COLO668 (cell line): ENCODE measurements at regions not wholly inside any gene's neighbourhood (a gene's known extent, or its start where the extent isn't known, plus 50 kb on each side); places are given as distances from the start of the nearest gene placed in this dataset.

Experiments used
- DNase-seq: peaks from one replicate; lab custom pipeline; 2025; ENCODE audit not compliant: unreplicated experiment; lab: John Stamatoyannopoulos, UW

DNA sequence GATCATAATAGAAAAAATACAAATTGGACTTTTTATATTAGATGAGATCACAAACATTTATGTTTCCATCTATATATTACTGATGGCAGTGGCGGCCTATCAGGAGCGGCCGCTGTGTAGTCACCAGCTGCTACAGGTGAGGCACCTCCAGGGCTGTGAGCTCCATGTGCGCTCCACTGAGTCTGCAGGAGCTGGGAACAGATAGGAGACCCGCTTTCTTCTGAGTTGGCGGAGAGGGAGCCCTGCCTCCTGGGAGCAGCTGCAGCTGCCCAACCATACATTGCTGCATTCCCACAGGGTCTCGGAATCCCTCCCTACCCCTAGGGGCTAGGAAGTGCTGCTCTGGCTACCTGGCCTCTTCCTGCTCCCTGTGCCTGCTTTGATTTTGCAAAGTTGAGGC lies 812.9 kb downstream of the PDHA2 start:
- DNase-seq: no peak

DNA sequence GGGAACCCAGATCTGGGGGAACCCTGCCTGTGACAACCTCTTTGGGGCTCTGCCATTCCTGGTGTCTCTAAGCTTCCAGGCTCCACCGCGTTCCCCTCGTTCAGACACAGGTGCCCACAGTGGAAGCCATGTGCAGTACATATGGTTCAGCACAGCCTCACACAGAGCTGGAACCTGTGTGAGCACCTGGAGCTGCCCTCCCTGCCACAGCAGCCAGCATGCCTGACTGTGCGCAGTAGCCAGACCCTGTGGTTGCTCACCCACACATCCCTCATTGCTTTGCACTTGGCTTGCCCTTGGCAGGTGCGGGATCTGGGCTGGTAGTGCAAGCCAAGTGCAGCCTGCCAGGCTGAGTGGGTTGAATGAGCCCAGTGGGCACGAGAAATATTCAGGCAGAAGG lies 814.2 kb downstream of the PDHA2 start:
- no peak for DNase-seq

DNA sequence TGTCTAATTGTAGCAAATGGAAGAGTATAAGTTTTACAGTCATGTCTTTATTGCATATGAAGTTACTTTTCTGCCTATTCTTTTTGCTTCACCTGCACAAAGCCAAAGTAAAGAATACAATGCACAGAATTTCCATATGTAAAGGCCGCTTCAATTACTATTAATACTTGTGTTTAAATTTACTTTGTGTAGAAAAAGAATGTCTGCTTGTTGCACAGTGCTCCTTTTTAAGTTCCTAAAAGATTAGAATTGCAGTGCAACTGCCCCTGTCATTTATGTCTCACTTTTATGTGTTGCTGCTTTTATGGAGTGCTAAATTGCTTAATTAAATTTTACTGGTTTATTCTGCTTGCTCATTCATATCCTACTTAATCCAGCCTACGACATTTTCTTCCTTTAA lies 830.5 kb downstream of the PDHA2 start:
- no peak for DNase-seq

DNA sequence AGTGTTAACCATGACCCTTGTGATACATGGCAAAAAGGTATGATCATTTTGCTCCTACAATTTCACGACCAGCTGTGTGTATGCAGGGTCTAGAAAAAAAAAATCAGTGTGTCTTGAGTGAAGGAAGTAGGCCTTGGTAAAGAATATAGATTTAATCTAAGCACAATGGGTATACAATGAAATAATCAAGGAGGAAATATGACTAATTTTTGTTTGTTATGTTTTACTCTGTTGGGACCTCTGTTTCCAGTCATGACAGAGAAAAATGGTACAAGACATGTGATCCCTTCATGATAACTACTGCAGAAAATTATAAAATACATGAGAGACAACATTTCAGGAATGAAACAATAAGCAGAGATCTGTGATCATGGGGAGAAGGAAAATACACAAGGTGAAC lies 835.5 kb downstream of the PDHA2 start:
- no peak for DNase-seq

DNA sequence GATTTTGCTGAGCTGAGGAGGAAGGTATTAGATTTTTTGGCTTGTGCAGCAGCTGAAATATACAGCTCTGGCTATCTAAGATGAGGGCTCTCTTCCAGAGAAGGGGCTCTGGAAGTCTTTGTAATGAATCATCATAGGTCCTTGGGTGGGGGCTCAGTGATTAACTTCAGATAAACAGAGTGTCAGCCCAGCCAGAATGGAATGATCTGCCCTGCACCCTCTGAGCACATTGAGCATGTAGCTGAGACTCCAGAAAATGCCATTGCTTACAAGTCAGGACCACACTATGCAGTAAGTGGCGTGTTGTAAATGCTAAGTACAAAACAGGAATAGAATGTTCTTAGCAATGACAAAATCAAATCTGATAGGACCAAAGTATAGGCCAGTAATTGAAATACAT lies 836.0 kb downstream of the PDHA2 start:
- DNase-seq: no peak

DNA sequence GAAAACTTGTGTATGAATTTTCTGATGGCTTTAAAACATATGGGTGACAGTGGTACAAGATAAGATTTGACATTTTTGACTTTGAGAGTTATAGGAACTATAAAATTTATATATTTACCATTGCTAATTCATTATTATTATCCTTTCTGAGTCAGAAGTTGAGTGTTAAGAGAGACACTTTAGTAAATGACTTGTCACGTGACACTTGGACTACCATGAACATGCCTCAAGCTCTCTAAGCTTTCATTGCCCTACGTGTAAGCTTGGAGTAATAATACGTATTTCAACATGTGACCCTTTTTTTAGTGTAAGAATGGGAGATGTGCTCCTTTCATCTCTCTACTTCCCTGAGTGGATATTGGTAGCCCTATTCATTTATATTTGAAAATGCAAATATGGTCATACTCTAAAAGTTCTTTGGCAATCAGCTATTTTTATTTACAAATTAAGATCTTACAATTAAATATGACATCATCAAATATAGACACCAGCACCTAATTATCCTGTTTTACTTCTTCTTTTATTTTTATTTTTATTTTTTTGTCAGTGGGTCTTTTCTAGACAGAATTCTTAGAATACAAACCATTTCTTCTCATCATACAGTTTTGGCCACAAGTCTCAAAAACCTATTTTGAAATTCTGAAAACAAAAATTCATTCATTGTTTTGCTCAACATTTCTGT lies 837.0 kb downstream of the PDHA2 start:
- no peak for DNase-seq

DNA sequence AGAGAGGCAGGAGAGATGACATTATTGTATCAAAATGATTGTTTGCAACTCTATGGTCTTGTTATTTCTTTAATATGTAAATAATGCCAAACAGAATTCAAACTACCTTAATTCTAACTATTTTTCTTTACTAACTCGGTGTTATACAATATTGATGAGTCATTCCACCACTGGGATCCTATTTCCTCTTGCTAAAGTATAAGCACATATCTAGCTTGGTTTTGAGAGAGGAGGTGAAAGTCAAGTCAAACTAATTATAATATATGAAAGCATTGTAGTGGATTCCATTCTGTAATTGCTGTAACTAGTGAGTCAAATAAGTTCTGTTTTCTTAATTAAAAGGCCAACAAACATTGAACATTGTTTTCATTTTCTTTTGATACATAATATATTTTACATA lies 837.6 kb downstream of the PDHA2 start:
- DNase-seq: no peak

DNA sequence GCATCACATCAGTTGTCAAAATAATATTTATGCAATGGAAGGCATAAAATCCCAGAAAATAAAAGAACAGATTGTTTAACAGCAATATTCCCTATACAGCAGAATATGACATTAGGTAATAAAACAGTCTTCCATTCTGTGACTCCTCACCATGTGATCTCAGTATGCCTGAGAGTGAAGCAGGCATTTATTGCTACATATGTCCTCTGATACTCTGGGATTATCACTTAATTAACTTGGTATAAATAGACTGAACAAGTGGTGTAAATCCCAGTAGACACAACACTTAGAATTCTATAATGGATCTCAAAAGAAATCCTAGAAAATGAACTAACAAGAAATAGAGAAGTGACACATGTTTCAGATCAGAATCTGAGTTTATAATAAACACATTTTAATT lies 841.3 kb downstream of the PDHA2 start:
- DNase-seq: no peak

DNA sequence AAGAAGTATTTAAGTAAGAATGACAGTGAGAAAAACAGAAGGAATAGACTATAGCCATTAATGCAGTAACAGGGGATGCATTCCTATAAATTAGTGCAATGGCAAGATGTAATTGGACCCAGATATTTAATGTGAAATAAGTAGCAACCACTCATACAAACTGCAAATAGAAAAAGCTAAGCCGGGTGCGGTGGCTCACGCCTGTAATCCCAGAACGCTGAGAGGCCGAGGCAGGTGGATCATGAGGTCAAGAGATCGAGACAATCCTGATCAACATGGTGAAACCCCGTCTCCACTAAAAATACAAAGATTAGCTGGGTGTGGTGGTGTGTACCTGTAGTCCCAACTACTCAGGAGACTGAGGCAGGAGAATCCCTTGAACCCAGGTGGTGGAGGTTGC lies 845.8 kb downstream of the PDHA2 start:
- DNase-seq: no peak

DNA sequence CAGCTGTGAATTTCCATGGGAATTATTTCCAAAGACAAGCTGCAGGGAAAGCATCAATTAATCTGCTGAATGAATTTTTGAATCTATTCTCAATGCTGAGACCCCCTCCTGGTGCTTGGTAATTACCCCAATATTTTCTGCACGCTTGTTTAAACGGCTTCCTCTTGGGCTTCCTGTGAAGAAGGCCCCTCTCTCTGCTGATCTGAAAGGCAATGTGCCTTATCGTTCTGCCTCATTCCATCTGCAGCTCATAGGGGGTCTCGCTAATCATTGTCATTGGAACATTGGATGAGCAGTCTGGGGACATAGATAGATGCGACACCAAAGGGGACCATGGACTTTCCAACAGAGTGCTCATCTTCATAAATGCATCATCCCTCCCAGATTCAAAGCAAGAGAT lies 851.6 kb downstream of the PDHA2 start:
- no peak for DNase-seq

DNA sequence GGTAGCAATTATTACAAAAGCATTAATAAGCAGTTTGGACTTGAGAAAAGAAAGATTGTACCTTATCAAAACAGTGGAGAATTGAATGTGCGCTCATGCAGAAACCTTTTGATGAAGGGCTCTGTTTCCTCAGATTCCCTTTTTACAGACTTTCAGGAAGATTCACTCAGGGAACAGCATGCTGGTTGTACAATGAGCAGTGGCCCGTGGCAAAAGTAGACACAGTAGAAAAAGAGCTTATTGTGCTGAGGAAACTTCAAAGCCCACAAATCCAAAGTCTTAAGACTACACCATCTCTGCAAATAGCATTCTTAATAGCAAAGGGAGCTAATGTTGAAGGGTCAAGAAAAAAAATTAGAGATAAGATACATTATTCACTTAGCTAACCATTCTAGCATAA lies 858.9 kb downstream of the PDHA2 start:
- no peak for DNase-seq

DNA sequence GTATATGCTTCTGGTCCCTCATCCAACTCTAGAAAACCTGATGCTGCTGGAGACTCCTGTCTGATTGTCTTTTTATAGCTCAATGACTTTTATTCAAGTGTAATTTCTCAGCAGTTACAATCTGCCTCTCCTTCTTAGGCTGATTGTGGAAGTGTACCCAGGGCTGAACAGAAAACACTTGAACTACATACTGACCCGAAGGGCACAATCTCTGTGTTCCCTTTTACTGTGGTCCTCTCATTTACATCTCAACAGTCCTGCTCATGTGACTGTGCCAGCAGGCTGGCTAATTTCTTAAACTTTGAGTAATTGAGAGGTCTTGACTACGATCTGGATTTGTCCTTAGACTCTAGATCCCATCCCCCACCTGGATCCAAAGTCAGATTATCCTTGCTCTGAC lies 863.4 kb downstream of the PDHA2 start:
- DNase-seq: no peak

DNA sequence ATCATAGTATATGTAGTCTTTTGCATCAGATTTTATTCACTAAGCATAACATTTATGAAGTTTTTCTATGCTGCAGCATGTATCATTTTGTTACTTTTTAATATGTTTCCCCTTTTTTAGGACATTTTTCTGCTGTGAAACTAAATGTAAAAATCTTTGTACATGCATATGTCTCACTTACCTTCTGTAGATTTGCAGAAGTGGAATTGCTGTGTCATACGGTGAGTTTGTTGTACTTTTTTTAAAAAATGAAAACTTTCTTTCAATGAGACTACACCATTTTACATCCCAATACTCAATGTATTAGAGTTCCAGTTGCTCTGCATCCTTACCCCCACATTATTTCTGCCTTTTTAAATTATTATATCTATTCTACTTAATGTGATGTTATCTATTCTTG lies 868.9 kb downstream of the PDHA2 start:
- no peak for DNase-seq

DNA sequence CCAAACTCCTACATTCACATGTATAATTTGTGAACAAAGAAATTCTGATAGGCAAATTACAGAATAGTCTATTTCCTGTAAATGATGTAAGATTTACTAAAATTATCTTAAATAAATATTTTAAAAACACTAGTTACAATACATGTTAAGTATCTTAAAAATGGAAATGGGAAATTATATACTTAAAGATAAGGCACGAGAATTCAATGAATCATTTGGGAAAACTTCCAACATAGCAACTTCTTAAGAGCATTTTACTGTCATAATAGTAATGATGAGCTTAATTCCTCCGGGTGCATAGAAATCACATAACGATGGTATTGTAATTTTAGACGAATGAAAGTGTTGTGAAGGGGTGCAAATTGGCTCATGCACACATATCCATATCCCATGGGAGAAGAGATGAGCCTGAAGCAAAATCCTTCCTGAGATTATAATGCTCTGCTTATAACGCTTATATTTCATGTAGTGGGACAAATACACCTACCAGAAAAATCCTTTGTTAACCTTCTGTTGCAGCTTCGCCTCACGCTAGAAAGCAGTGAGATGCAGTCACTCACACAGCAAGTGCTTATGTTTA lies 873.5 kb downstream of the PDHA2 start:
- no peak for DNase-seq

DNA sequence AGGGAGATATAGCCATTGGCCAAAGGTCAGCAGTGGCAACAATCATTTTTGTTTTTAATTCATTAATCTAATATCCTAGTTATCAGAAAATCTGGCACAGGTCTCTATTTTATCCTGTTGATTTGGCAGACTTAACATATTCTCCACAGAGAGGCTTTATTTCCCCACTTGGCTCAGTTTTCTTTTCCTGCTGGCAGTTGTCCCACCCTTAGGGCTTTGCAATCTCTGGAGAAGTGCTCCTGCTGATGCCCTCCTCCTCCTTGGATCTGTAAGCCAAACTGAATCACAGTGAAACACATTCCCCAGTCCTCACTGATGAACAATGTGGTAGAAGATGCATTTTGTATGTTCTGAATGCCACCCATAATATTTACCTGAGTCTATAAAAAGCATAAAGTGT lies 889.7 kb downstream of the PDHA2 start:
- no peak for DNase-seq

DNA sequence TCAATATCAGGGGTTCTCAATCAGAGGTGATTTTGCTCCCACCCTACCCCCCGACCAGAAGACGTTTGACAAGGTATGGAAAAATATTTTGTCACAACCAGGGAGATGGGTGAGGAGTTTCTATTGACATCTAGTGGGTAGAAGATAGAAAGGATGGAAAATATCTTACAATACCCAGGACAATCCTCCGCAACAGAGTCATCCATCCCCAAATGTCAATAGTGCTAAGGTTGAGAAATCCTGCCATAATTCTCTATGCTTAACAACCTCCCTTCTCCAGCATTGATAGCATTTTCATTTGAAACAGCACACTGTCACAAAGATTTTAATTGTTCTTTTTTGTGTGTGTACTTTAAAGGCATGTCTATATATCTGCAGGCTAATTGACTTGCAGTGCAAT lies 890.5 kb downstream of the PDHA2 start:
- no peak for DNase-seq

DNA sequence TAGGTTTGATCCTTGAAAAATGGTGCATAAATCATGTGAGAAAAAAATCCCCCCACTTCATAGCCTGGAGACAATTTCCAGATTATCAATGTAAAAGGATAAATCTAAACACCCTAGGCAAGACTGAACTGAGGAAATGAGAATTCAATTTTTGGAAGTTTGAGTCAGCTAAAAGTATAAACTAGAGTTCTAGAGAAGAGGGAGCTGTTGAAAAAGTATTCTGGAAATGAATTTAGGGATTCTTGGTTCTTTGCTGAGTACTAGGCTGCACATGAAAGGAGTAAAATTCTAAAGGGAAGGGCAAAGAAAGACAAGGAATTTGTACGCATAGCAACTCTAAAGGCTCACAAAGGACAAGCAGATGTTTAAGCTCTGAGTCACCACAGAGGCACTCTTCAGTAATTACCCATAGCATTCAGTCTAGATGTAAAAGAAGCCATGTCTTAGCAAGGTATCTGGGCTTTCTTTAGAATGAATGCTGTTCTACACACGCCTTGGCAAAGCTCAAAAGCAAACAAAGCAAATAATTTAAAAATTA lies 896.5 kb downstream of the PDHA2 start:
- DNase-seq: no peak

DNA sequence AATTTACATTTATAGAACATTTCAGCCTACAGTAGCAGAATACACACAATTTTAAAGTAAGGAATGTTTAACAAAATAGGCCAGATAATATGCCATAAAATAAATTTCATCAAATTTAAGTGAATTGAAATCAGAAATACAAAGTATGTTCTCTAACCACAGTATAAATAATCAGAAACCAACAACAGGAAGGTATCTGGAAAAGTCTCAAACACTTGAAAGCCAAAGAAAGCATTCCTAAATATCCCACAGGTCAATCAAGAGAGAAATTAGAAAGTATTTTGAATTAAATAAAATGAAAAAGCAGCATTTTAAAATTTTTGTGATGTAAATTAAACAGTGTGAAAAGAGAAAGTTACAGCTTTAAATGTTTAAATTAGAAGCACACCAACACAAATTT lies 899.2 kb downstream of the PDHA2 start:
- no peak for DNase-seq

DNA sequence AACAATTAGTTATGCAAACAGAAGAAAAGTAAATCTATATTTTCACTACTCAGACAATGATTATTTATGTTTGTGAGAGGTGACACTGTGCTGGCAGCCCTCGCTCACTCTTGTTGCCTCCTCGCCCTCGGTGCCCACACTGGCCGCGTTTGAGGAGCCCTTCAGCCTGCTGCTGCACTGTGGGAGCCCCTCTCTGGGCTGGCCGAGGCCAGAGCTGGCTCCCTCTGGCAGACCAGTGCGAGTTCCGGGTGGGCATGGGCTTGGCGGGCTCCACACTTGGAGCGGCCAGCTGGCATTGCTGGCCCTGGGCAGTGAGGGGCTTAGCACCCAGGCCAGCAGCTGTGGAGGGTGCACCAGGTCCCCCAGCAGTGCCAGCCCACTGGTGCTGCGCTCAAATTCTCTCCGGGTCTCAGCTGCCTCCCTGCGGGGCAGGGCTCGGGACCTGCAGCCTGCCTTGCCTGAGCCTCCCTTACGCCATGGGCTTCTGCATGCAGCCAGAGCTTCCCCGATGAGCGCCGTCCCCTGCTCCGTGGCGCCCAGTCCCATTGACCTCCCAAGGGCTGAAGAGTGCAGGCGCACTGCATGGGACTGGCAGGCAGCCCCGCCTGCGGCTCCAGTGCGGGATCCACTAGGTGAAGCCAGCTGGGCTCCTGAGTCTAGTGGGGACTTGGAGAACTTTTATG lies 902.6 kb downstream of the PDHA2 start:
- DNase-seq: no peak

DNA sequence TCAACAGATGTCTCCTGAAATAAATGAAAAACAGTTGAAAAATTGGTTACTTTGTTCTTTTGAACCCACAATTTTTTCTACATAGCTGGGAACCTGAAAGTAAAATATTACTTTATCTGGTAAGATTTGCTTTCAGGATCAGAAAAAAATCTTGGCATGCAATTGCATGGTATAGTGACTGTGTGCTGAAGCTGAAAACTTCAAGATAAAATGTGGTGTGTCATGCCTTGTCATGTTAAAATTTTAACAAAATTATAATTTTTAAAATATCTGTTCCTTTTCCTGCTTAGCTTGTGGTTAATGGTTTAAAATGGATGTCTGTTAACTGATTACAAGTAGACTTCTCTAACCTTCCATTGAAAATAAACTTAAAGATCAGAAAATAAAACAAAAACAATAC lies 904.8 kb downstream of the PDHA2 start:
- no peak for DNase-seq

DNA sequence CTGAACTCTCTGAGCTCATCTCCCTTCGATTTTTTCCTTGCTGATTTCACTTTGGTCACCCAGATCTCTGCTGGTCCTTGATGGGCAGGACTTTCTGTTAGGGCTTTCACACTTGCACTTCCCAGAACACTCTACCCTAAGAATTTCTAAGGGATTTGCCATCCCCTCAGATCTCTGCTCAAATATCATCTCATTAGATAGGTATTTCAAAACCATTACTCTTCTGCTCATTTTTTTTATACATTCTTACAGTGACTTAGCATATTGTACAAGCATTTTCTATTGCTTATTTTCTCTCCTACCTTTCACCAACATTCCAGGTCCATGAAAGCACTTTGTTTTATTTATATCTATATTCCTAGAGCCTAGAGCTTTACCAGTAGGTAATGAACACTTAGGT lies 913.3 kb downstream of the PDHA2 start:
- no peak for DNase-seq
